ENCODE measurements at regions not wholly inside any gene's neighbourhood (a gene's known extent, or its start where the extent isn't known, plus 50 kb on each side); places are given as distances from the start of the nearest gene placed in this dataset.
"Not testable (repeated sequence)": the region's sequence is repeated elsewhere in the genome, so short reads cannot be mapped to it uniquely, and the experiment has no call there.

GRCh38 chr9:66073111-66073510 lies 336.2 kb downstream of the FOXD4L4 start:
- H3K27ac ChIP-seq (ENCODE audit: low read depth, low read length); H3K27me3 Mint-ChIP-seq; H3K9me3 Mint-ChIP-seq; H3K36me3 Mint-ChIP-seq; H3K4me3 ChIP-seq (ENCODE audit: low read length); POLR2A ChIA-PET; DNase-seq; H3K4me1 Mint-ChIP-seq; H3K27me3 ChIP-seq (ENCODE audit: insufficient read depth, low read length, poor library complexity, severe bottlenecking); H3K27ac Mint-ChIP-seq; H3K4me3 Mint-ChIP-seq; CTCF ChIA-PET; H3K9me3 ChIP-seq (ENCODE audit: low read length); H3K36me3 ChIP-seq (ENCODE audit: insufficient read depth, low read length); H3K4me1 ChIP-seq (ENCODE audit: insufficient read depth, low read length): not testable (repeated sequence)

GRCh38 chr9:66082811-66083210 lies 345.9 kb downstream of the FOXD4L4 start:
- H3K4me1 Mint-ChIP-seq; H3K27me3 ChIP-seq (ENCODE audit: insufficient read depth, low read length, poor library complexity, severe bottlenecking); H3K27me3 Mint-ChIP-seq; H3K27ac ChIP-seq (ENCODE audit: low read depth, low read length); H3K27ac Mint-ChIP-seq; DNase-seq; CTCF ChIA-PET; H3K4me1 ChIP-seq (ENCODE audit: insufficient read depth, low read length); H3K36me3 ChIP-seq (ENCODE audit: insufficient read depth, low read length); H3K9me3 ChIP-seq (ENCODE audit: low read length); POLR2A ChIA-PET; H3K9me3 Mint-ChIP-seq; H3K36me3 Mint-ChIP-seq; H3K4me3 ChIP-seq (ENCODE audit: low read length); H3K4me3 Mint-ChIP-seq: not testable (repeated sequence)

Measured in CD8-positive, alpha-beta memory T cell (primary cell).